ENCODE measurements at regions not wholly inside any gene's neighbourhood (a gene's known extent, or its start where the extent isn't known, plus 50 kb on each side); places are given as distances from the start of the nearest gene placed in this dataset.

DNA sequence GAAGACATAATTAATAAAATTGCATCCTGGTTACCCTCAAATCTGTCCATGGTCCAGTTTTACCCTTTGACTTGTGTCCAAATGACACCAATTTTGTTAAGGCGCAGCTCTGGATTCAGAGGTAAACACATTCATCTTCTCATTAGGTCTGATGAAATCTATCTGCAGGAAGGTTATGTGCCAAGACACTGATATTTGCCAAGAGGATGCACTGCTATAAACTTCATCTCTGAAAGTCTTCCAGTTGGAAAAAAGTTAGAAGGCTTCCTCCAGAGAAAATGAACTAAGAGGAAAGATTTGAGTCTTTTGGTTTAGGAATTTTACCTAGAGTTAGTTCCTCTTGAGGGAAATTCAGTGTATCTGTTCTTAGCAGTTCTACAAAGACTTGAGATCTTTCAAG is 717.8 kb downstream of the DTWD2 start:
- TF ChIP-seq SUZ12 (IDR thresholded peaks at IDR 0.05) (no peak), TARDBP (IDR thresholded peaks at IDR 0.05) (no peak), NFRKB (IDR thresholded peaks at IDR 0.05) (no peak), BHLHE40 (IDR thresholded peaks at IDR 0.05; ENCODE audit: borderline replicate concordance) (no peak), PKNOX1 (IDR thresholded peaks at IDR 0.05) (no peak), FOXK2 (IDR thresholded peaks at IDR 0.05) (no peak)

Measured in HEK293T (cell line).